Tibial artery (tissue), 4 donors: ENCODE measurements at regions not wholly inside any gene's neighbourhood (a gene's known extent, or its start where the extent isn't known, plus 50 kb on each side); places are given as distances from the start of the nearest gene placed in this dataset.

Experiments used
- DNase-seq, 2 donors: peaks; one replicate each; pipeline ENCODE4 v3.0.0-alpha.2; 2019
- H3K27ac ChIP-seq, 2 donors: fragments of 200-600 bp; sonication (generic) in 1 of 2; 1 replicate in 1 of 2; 2 replicates in 1 of 2; pipeline ENCODE4 v1.5.1; 2018 to 2019; ENCODE audit warnings: mild to moderate bottlenecking in 1 of 2
- H3K27me3 ChIP-seq, 2 donors: fragments of 200-600 bp; sonication (generic) in 1 of 2; one replicate each; pipeline versions ENCODE4 v1.5.1 to v1.6.0; 2016 to 2019
- H3K36me3 ChIP-seq, 3 donors: fragments of 200-600 bp; sonication (generic) in 2 of 3; one replicate each; pipeline ENCODE4 v1.5.1; 2016 to 2019; ENCODE audit warnings: mild to moderate bottlenecking in 2 of 3
- H3K4me1 ChIP-seq, 4 donors: fragments of 200-600 bp; sonication (generic) in 2 of 4; 1 replicate in 3 of 4; 2 replicates in 1 of 4; pipeline ENCODE4 v1.5.1; 2016 to 2019
- H3K4me3 ChIP-seq, 2 donors: fragments of 200-600 bp; sonication (generic) in 1 of 2; 1 replicate in 1 of 2; 2 replicates in 1 of 2; pipeline ENCODE4 v1.5.1; 2018 to 2019; ENCODE audit warnings: mild to moderate bottlenecking in 2 of 2
- H3K9me3 ChIP-seq, 3 donors: fragments of 200-600 bp; sonication (generic) in 1 of 3; one replicate each; pipeline ENCODE4 v1.5.1; 2016 to 2019
- CTCF ChIP-seq, 2 experiments: fragments of 200-600 bp in 1 of 2; fragments of 450-650 bp in 1 of 2; IDR thresholded peaks; one replicate each; pipeline ENCODE4 v1.5.1; 2017 to 2019; ENCODE audit warnings: antibody characterized with exemption in 2 of 2, mild to moderate bottlenecking in 1 of 2, moderate library complexity in 1 of 2
- intact Hi-C: fragments of 100-400 bp; cut with DNase I; formaldehyde crosslinking; loops from one replicate; pipeline ENCODE4 v1.15.0; 2023; ENCODE audit warnings: low total_unique reads

GRCh38 chr13:74466020-74466419 is 331.8 kb upstream of the KLF12 start:
- DNase-seq: no peak
- Histone ChIP-seq H3K36me3 (no peaks in the 10 kb centered on the region), H3K4me1 (no peaks in the 10 kb centered on the region), H3K27ac (no peak overlapping the region), H3K9me3 (no peaks in the 10 kb centered on the region), H3K4me3 (no peak overlapping the region), H3K27me3 (no peaks in the 10 kb centered on the region)
- TF ChIP-seq CTCF (IDR thresholded peaks at IDR 0.05): no peak
- intact Hi-C loops: no loop called here

GRCh38 chr13:74465271-74465670 is 331.1 kb upstream of the KLF12 start:
- DNase-seq: no peak
- H3K27me3 ChIP-seq: no peaks in the 10 kb centered on the region
- H3K36me3 ChIP-seq: no peaks in the 10 kb centered on the region
- intact Hi-C loops: no loop called here
- H3K9me3 ChIP-seq: no peaks in the 10 kb centered on the region
- no peaks in the 10 kb centered on the region for H3K4me1 ChIP-seq
- no peak for TF ChIP-seq CTCF (IDR thresholded peaks at IDR 0.05)
- no peak overlapping the region for H3K4me3 ChIP-seq
- no peak overlapping the region for H3K27ac ChIP-seq

GRCh38 chr13:74464670-74465069 is 330.5 kb upstream of the KLF12 start:
- no peak overlapping the region for H3K27ac ChIP-seq
- no peaks in the 10 kb centered on the region for H3K9me3 ChIP-seq
- no peaks in the 10 kb centered on the region for H3K27me3 ChIP-seq
- intact Hi-C loops: no loop called here
- no peak for TF ChIP-seq CTCF (IDR thresholded peaks at IDR 0.05)
- no peak overlapping the region for H3K4me3 ChIP-seq
- DNase-seq: no peak
- no peaks in the 10 kb centered on the region for H3K36me3 ChIP-seq
- H3K4me1 ChIP-seq: no peaks in the 10 kb centered on the region

- H3K4me1 ChIP-seq: no peaks in the 10 kb centered on the region
- H3K4me3 ChIP-seq: no peak overlapping the region
- H3K9me3 ChIP-seq: no peaks in the 10 kb centered on the region
- no peaks in the 10 kb centered on the region for H3K36me3 ChIP-seq
- intact Hi-C loops: no loop called here
- H3K27ac ChIP-seq: no peak overlapping the region
- DNase-seq: no peak
- no peak for TF ChIP-seq CTCF (IDR thresholded peaks at IDR 0.05)
- H3K27me3 ChIP-seq: no peaks in the 10 kb centered on the region
Observed at GRCh38 chr13:74461011-74461410, 326.8 kb upstream of the KLF12 start.

GRCh38 chr13:74452881-74453280 is 318.7 kb upstream of the KLF12 start:
- peaks cover 0 to 17% (median 4%) of the 10 kb centered on the region in 4 donors for H3K4me1 ChIP-seq
- H3K36me3 ChIP-seq: no peaks in the 10 kb centered on the region
- TF ChIP-seq CTCF (IDR thresholded peaks at IDR 0.05): no peak
- H3K9me3 ChIP-seq: no peaks in the 10 kb centered on the region
- no peak overlapping the region for H3K4me3 ChIP-seq
- DNase-seq: no peak
- H3K27me3 ChIP-seq: no peaks in the 10 kb centered on the region
- intact Hi-C loops: no loop called here
- no peak overlapping the region for H3K27ac ChIP-seq

GRCh38 chr13:74452176-74452575 is 318.0 kb upstream of the KLF12 start:
- DNase-seq: no peak
- peaks cover 0 to 17% (median 4%) of the 10 kb centered on the region in 4 donors for H3K4me1 ChIP-seq
- H3K9me3 ChIP-seq: no peaks in the 10 kb centered on the region
- no peaks in the 10 kb centered on the region for H3K27me3 ChIP-seq
- no peak overlapping the region for H3K27ac ChIP-seq
- no peak overlapping the region for H3K4me3 ChIP-seq
- no peaks in the 10 kb centered on the region for H3K36me3 ChIP-seq
- intact Hi-C loops: no loop called here
- no peak for TF ChIP-seq CTCF (IDR thresholded peaks at IDR 0.05)
